T1000 (cell line): ENCODE measurements at regions not wholly inside any gene's neighbourhood (a gene's known extent, or its start where the extent isn't known, plus 50 kb on each side); places are given as distances from the start of the nearest gene placed in this dataset.

Source experiments
- DNase-seq: peaks from one replicate; lab custom pipeline; 2025; ENCODE audit warnings: mixed read lengths; lab: John Stamatoyannopoulos, UW

DNA sequence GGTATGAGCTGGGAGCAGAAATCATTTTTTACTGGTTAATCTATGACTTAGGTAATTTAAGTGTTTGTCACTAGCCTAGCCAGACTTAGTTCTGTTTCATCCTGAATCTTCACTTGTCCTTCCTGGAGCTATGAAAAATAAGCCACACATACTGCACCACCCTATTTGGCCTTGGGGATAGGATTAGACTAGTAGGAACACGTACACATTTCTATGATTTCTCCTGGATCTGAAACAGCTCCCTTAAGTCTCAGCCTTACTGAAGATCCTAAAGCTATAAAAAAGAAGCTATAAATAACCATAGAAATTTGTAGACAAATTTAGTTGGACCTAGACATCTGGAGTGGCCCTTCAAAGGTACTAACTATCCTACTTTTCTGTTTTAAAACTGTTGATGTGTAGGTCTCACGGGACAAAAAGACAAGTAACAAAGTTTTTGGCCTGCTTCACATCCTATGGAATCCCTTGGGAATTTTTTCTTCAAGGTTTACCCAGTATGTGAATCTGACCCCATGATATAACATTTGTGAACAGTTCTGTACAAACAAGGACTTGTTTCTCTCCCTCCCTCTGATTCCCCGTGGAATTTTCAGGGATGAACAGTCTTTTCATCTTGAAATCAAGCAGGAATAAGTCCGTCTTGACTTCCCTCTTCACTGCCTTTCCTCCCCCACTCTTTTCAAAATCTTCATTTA is 275.0 kb downstream of the FAM76B start:
- no peak for DNase-seq

DNA sequence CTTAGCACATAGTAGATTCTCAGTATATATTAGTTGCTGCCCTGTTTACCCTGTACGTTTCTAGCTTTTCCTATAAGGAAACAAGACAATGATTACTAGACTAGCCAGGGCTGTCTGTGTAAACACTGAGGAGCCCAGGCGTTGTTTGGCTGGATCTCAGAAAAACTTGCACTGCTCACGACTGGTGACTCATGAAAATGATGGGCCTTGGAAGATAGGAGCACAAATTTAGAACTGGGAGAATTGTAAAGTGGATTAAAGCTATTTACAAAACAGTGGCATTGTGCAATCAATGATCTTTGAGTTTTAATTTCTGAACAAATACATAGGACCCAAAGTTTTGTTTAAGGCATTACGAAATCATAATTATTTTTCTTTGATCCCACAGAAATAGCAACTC is 276.9 kb downstream of the FAM76B start:
- DNase-seq, result peak; percentile 7

DNA sequence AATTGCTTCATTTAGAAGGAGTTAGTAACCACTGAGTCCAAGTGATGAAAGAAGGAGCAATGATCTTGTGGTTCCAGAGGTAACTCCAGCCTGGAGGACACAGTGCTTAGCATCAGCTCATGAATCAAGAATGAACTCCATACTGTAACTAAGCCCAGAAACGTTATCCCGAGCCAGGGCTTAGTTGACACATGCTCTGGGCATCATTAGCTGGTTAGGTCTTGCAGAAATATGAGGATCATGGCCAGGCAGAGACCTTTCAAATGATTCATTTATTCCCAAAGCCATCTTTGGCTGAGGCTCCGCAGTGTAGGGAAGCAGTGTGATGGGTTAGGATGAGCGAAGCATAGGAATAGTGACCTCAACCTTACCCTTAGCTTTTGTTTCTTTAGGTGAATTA is 277.4 kb downstream of the FAM76B start:
- DNase-seq, result no peak

DNA sequence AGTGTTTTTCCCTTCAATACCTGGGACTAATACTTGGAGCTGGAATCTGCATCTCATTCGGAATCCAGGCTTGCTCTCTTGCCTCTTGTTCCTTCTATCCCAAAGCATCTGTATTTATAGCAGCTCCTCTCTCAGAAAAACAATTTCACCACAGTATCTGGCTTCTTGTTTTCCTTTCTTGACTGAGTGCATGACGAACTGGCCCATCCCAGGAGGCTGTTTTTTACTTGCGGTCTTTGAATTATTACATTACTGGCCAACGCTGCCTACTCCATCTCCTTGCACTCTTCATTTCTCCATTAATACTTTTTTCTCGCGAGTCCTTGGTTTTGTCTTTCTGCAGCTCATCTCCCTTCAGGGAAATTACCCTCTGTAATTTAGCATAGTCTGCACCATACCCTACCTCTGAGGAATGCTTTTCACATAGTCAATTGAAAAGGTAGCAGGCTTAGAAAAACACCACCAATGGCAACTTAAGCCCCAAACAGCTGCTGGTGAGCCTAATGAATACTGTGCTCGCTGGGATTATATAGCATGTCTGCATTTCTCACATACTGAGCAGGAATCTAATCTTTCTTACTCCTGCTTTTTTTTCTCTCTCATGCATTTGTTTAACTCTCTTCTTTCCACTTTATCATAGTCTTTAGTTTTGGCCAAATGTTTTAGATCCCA is 277.4 kb upstream of the SESN3 start:
- no peak for DNase-seq

DNA sequence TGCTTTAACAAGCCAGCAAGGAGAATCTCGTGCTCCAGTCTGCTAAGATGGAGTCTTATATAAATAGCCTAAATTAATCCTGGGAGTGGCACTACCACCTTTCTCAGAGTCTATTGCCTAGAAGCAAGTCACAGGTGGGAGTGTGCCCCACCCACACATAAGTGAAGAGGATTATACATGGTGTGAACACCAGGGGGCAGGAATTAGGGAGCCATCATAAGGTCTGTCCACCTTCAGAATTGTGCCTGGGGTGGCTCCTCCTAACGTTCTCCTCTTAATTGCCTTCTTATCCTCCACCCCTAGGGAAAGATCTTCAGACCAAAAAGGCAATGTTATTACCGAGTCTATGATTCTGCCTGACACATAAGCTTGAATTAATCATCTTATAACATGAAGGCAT is 276.8 kb upstream of the SESN3 start:
- no peak for DNase-seq

DNA sequence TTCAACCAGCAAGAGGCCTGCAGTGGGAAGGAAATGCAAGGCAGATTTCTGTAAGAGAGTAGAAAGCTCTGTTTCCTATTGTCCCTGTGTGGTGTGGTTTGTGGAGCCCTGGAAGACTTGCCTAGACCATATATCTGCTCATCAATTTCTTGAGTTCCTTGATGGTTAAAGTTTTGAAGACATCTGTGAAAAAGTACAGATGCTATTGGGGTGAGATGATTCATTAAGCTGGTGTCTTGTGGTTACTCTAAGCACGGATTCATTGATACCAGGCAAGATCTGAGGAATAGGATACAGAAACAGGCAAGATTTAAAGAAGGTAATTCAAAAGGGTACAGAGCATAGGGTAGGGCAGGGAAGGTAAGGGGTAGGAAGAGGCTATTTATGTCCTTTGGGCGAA is 275.8 kb upstream of the SESN3 start:
- DNase-seq, result no peak

DNA sequence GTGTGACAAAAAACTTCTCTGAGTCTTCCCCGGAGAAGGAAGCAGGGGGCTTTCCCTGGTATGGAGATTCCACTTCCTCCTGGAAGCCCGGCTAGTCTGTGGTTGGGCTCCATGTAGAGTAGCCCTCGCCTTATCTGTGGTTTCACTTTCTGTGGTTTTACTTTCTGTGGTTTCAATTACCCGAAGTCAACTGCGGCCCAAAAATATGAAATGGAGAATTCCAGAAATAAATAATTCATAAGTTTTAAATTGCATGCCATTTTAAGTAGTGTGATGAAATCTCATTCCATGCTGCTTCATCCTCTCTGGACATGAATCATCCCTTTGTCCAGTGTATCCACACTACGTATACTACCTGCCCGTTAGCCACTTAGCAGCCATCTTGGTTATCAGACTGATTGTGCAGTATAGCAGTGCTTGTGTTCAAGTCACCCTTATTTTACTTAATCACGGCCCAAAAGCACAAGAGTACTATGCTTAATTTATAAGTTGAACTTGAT is 275.0 kb upstream of the SESN3 start:
- no peak for DNase-seq

DNA sequence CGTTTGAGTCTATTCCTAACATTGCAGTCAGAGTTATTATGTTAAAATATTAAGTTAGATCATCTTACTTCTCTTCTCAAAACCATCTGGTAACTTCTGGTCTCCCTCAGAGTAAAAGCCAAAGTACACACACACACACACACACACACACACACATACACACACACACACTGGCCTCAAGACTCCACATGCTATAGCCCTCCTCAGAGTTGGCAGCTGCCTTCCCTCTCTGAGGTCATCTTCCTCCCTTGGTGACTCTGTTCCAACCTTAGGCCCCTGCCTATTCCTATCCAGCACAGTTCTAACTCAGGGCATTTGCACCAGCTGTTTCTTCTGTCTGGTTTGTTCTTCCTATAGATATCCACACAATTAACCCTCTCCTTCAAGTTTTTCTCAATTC is 272.0 kb upstream of the SESN3 start:
- DNase-seq, result no peak

DNA sequence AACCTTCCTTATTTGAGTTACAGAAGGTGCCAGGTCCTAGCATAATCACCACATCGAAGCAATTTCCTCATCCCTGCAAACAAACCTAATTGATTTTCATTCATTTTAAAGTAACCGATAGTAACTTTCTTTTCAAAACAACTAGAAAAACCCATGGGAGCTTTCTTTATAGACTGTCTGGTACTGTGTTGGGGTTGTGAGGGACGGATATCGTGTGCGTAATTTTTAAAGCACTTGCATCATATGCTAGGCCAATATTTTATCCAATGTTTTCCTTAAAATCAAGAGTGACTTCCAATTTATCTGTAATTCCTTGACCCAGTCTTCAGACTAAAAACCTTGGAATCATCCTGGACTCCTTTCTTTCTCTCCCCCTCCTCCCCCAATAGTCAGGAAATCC is 271.5 kb upstream of the SESN3 start:
- no peak for DNase-seq

DNA sequence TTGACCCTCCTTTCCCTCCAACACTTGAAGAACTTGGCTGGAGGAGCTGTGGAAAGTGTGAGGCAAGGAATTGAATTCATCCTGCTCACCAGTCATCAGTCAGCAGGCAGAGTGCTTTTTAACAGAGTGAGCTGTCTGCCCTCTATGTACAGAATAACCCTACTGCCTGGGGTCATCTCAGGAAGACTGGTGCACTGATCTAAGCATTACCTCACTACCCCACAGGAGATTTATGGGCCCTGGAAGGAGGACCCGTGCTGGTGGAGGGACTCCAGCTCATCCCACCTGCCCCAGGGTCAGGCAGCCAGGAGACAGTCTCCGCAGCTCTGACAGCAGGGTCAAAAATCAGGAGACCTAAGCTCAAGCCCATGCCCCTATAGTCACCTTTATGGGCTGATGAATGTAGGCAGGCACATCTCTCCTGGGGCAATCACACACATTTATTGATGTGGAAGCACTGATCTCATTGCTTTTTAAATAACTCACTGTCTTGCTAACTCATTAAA is 270.8 kb upstream of the SESN3 start:
- DNase-seq, result no peak

DNA sequence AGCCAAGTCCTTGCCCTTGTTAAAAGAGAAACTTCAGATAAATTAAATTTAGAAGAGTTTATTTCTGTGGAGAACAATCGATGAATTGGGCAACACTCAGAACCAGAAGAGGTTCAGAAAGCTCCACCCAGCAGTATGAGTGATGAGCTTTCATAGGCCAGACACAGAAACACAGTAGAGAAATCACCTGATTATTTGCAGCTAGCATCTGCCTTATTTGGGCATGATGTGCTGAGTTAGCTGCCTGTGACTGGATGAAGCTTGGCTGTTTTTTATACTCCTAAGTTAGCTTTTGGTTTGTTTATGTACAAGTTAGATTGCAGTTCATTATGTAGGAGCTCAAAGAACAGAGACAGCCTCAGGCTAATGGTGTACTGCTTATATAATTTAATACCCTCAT is 269.5 kb upstream of the SESN3 start:
- DNase-seq, result no peak

DNA sequence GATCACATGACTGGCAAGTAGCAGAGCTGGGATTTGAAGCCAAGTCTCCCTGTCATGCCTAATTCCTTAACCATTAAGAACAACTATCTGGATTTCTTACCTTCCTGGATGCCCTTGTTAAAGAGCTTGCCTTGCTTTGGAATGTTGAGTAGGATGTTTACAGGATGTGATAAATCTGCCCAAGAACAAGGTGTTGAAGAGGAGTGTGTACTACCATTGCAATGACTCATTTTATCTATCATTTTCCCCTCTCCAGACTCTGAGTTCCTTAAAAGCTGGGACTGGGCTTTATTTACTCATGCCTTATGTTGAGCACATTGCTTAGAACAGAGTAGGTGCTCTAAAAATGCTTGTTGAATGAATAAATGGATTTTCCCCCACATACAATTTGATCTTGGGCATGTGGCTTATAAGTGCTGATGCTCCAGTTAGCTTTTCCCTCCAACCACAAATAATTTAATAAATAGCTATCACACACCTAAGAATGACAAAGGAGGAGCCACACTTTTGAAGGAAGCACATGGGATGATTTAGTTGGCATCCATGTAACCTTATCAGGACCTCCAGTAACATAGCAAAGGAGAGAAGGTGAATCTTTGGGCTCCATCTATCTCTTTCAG is 268.6 kb upstream of the SESN3 start:
- DNase-seq, result no peak

DNA sequence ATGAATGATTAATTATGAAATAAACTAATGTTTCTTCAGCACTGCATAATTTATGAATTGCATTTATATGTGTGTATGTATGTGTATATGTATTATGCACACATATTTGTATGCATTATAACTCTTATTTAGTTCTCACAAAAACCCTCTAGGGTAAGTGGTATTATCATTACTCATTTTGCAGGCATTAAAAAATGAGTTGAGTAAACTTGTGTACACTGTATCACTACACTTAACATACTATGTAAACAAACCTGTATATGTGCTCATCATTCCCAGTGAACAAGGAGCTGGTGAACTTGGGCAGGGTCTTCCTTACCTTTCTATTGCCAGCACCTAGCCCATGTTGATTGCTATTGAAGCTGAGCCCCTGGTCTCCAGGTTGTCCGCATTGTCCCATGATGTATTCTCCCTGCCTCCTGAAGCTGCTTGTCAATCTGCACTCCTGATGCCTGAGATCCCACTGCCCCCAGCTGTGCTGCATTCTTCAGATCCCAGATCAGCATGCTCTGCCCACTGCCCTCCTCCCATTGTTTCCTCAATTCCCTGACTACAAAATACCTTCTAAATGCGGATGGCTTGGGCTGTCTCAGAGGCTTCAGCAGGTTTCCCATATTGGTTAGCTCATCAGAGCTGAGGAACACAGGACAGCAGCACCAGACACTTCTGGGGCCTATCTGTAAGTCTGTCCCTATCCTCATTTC is 267.9 kb upstream of the SESN3 start:
- DNase-seq, result no peak

DNA sequence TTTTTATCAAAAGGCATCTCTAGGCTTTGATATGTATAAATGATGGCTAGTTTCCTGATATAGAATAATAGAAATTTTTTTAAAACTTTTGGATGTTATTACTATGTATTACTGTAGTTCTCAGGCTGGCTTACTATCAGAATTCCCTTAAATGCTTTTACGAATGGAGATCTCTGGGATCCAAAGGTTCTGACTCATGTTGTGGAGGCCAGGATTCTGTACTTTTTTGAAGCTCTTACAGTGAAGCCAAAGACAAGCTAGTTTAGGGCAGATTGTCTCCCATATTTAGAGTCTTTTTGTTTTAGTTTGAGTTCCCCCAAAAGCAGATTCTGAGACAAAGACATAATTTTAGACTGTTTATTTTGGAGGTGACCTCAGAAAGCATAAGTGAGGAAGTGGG is 265.9 kb upstream of the SESN3 start:
- DNase-seq, result no peak

DNA sequence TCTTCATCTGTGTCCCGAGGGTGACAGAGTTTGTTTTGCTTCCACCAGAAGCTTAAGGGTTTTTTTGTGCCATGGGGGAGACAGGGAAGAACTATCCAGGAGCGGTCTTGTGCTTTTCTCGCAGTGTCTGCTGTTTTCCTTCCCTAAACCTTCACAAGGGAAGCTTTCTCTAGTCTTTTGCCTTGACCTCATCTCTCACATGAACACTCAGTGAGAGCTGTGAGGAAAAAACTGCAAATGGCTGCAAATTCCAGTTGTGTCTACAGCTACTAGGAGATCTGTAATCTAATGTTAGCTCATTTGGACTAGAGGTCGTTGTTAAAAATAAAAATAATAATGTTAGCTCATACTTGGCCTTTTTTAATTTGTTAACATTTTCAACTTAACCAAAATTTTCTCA is 264.7 kb upstream of the SESN3 start:
- no peak for DNase-seq

DNA sequence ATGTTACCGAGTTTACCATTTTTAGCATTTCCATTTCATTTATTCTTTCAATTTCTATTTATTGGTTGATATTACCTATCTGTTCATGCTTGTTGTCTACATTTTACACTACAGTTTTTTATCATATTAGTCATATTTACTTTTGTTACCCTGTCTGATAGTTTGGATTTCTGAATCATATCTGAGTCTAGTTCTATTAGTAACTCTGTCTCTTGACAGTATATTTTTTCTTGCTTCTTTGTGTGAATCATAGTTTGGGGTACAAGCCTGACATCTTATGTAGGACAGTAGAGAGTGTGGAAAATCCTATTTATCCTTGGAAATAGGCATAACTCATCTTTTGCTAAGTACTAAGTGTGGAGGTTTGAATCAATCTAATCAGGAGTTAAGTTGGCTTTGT is 263.9 kb upstream of the SESN3 start:
- DNase-seq, result no peak

DNA sequence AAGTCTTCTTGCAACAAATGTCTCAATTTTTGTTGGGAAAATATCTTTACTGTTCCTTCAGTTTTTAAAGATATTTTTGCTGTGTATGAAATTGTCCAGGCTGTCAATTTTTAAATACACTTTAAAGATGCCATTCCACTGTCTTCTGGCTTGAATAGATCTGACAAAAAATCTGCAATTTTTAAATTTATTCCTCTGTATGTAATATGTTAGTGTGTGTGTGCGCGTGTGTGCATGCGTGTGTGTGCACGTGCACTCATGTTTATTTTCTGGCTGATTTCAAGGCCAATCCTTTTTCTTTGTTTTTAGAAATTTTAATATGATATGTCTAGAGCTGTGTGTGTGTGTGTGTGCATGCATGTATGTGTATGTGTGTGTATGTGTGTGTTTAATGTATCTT is 263.2 kb upstream of the SESN3 start:
- DNase-seq, result no peak

DNA sequence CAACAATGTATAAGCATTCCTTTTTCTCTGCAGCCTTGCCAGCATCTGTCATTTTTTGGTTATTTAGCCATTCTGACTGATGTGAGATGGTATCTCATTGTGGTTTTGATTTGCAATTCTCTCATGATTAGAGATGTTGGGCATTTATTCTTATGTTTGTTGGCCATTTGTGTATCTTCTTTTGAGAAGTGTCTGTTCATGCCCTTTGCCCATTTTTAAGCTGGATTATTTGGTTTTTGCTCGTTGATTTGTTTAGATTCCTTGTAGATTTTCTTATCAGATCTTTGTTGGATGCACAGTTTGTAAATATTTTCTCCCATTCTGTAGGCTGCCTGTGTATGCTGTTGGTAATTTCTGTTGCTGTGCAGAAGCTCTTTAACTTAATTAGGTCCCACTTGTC is 259.6 kb upstream of the SESN3 start:
- no peak for DNase-seq

DNA sequence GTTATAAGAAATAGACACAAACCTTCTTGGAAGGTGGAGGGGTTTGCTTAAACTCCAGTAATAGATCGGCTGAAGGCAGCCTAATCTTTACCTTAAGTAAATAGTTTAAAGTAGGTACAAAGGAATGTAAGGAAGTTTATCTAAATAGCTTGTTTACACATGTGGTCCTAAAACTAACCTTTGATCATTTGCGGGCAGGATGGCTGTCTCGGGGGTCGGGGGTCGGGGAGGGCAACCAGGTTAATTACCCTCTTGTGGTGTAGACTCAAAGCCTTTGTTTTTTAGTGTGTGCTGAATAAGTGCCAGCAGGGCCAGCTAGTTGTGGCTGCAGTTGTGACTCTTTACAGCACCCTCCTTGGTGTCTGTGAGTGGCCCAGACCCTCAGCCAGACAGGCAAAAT is 256.9 kb upstream of the SESN3 start:
- DNase-seq, result no peak

DNA sequence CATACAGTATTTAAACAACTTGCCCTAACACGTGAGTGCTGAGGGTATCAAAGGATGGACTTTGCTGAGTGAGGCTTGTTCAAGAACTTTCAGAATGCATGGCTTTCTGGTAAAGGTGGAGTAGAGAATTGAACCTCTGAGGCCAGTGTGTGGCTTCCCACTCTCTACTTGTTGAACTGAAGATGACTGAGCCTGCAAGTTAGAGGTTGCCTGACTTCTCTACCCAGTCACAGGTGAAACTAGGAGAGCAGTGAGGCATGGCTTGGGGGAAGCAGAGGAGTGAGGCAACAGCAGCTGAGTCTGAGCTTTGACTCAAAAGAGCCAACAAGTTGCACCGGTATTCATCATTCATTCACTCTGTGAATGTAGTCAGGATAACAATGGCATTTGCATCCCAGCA is 256.4 kb upstream of the SESN3 start:
- DNase-seq, result no peak

DNA sequence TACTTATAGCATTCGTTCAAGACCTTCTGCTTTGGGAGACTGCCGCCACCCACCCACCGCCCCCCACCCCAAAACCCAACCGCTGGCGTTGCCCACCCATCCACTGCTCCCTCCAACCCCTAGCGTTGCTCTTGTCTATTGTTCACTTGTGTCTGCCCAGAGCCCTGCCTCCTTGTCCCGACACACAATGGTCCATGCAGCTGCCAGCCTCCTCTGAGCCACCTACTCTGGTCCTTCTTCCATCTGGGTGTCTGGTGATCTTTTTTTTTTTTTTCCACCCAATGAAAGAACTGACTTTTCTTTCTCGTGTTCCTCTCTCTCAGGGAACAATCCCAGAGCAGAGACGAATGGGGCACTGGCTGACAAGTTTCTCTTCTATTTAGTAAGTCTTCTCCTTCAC is 256.0 kb upstream of the SESN3 start:
- no peak for DNase-seq

DNA sequence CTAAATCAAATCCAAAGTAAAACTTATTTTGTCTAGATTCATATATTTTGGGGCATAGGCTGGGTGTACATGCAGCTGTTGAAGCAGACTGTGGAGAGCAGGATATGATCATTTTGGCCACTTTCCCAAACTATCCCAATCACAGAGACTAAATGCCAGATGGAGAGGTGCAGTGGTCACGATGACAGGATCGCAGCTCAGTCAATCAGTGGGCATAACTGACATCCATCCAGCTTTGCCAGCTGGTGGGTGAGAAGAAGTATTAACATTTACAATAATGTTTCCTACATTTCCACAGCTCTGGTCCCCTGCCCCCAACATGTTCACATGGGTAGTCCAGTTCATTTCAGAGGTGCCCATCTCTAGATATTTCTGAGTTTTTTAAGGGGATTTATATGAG is 255.5 kb upstream of the SESN3 start:
- DNase-seq, result no peak
